K562 (cell line): ENCODE measurements at regions not wholly inside any gene's neighbourhood (a gene's known extent, or its start where the extent isn't known, plus 50 kb on each side); places are given as distances from the start of the nearest gene placed in this dataset.
A peak's percentile ranks its signal among the peaks of the same experiment; 100 is the strongest.

Source experiments
- C11orf30 ChIP-seq: fragments of 450-650 bp; IDR thresholded peaks from 2 replicates; pipeline ENCODE4 v1.6.1; 2016; ENCODE audit warnings: low read depth, mild to moderate bottlenecking
- CEBPG ChIP-seq, 3 experiments: fragments of 200-800 bp in 1 of 3; sonication (Bioruptor generic) in 1 of 3; sonication (generic) in 1 of 3; formaldehyde crosslinking in 1 of 3; IDR thresholded peaks in 2 of 3; conservative IDR thresholded peaks in 1 of 3; 2 replicates each; pipeline versions ENCODE4 v1.6.1 to v1.8.0; 2016 to 2022; ENCODE audit warnings: missing compliant biosample characterization in 2 of 3, missing genetic modification characterization in 2 of 3, mild to moderate bottlenecking in 1 of 3, missing genetic modification reagents in 1 of 3
- ELF1 ChIP-seq: fragments of 200-800 bp; sonication (Bioruptor generic); IDR thresholded peaks from 2 replicates; pipeline ENCODE4 v1.6.1; 2016; ENCODE audit warnings: missing genetic modification characterization, missing compliant biosample characterization
- HDAC1 ChIP-seq, 2 experiments: fragments of 450-650 bp; IDR thresholded peaks; 2 replicates each; pipeline ENCODE4 v1.6.1; 2016 to 2017; ENCODE audit warnings: inconsistent platforms in 1 of 2, mild to moderate bottlenecking in 1 of 2, moderate library complexity in 1 of 2
- JUND ChIP-seq, 2 experiments: IDR thresholded peaks; 2 replicates in 1 of 2; 3 replicates in 1 of 2; pipeline ENCODE4 v1.6.1; 2011; ENCODE audit warnings: borderline replicate concordance in 2 of 2, low read depth in 2 of 2, low read length in 2 of 2, improper control_type of control experiment in 1 of 2, missing biosample characterization in 1 of 2, missing genetic modification characterization in 1 of 2, missing genetic modification reagents in 1 of 2
- NR1H2 ChIP-seq: sonication (generic); formaldehyde crosslinking; IDR thresholded peaks from 2 replicates; pipeline ENCODE4 v1.4.0; 2020; ENCODE audit warnings: mild to moderate bottlenecking, missing genetic modification reagents
- SUPT5H ChIP-seq: fragments of 450-650 bp; IDR thresholded peaks from 2 replicates; pipeline ENCODE4 v1.6.1; 2016
- ZNF165 ChIP-seq: fragments of 250-450 bp; sonication (Bioruptor Pico); IDR thresholded peaks from 2 replicates; pipeline ENCODE4 v1.4.0; 2020; ENCODE audit warnings: borderline replicate concordance
- ZNF77 ChIP-seq: fragments of 250-450 bp; sonication (Bioruptor Pico); IDR thresholded peaks from 2 replicates; pipeline ENCODE4 v1.5.0; 2020
- TF ChIP-seq, protein P1 (sequence below): sonication (generic); formaldehyde crosslinking; IDR thresholded peaks from 2 replicates; pipeline ENCODE4 v1.8.1; 2023; ENCODE audit warnings: mild to moderate bottlenecking, missing genetic modification reagents
- TF ChIP-seq, protein P2 (sequence below), 2 experiments: fragments of 450-650 bp; IDR thresholded peaks; 2 replicates each; pipeline ENCODE4 v1.6.1; 2016; ENCODE audit warnings: mild to moderate bottlenecking in 2 of 2, borderline replicate concordance in 1 of 2, low read depth in 1 of 2, moderate library complexity in 1 of 2
- TF ChIP-seq, protein P3 (sequence below): fragments of 450-650 bp; IDR thresholded peaks from 2 replicates; pipeline ENCODE4 v1.6.1; 2018; ENCODE audit warnings: mild to moderate bottlenecking, low read depth; ENCODE audit not compliant: partially characterized antibody

DNA sequence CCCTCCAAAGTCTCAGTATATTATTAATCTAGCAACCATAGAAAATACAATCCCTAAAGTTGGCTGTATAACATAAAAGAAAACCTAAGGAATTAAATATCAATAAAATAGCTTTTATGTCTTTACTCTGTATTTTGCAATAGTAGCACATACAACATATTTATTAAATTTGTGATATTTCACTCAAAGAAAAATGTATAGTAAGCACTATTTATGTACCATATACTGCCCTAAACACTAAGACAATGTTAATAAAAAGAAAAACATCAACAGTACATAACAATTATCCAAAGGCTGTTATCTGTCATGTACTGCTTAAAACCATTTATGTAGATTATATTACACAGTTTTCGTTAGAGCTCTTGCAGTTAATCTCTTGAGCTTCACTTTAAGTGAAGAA is 834.5 kb upstream of the INTU start (continued):
- TF ChIP-seq, protein P1, sequence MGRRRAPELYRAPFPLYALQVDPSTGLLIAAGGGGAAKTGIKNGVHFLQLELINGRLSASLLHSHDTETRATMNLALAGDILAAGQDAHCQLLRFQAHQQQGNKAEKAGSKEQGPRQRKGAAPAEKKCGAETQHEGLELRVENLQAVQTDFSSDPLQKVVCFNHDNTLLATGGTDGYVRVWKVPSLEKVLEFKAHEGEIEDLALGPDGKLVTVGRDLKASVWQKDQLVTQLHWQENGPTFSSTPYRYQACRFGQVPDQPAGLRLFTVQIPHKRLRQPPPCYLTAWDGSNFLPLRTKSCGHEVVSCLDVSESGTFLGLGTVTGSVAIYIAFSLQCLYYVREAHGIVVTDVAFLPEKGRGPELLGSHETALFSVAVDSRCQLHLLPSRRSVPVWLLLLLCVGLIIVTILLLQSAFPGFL (CRISPR knock-in tag) = no peak
- TF ChIP-seq ELF1 = no peak
- TF ChIP-seq HDAC1 (IDR thresholded peaks at IDR 0.05) = no peak
- peak; percentile 71 for TF ChIP-seq C11orf30
- TF ChIP-seq, protein P2, sequence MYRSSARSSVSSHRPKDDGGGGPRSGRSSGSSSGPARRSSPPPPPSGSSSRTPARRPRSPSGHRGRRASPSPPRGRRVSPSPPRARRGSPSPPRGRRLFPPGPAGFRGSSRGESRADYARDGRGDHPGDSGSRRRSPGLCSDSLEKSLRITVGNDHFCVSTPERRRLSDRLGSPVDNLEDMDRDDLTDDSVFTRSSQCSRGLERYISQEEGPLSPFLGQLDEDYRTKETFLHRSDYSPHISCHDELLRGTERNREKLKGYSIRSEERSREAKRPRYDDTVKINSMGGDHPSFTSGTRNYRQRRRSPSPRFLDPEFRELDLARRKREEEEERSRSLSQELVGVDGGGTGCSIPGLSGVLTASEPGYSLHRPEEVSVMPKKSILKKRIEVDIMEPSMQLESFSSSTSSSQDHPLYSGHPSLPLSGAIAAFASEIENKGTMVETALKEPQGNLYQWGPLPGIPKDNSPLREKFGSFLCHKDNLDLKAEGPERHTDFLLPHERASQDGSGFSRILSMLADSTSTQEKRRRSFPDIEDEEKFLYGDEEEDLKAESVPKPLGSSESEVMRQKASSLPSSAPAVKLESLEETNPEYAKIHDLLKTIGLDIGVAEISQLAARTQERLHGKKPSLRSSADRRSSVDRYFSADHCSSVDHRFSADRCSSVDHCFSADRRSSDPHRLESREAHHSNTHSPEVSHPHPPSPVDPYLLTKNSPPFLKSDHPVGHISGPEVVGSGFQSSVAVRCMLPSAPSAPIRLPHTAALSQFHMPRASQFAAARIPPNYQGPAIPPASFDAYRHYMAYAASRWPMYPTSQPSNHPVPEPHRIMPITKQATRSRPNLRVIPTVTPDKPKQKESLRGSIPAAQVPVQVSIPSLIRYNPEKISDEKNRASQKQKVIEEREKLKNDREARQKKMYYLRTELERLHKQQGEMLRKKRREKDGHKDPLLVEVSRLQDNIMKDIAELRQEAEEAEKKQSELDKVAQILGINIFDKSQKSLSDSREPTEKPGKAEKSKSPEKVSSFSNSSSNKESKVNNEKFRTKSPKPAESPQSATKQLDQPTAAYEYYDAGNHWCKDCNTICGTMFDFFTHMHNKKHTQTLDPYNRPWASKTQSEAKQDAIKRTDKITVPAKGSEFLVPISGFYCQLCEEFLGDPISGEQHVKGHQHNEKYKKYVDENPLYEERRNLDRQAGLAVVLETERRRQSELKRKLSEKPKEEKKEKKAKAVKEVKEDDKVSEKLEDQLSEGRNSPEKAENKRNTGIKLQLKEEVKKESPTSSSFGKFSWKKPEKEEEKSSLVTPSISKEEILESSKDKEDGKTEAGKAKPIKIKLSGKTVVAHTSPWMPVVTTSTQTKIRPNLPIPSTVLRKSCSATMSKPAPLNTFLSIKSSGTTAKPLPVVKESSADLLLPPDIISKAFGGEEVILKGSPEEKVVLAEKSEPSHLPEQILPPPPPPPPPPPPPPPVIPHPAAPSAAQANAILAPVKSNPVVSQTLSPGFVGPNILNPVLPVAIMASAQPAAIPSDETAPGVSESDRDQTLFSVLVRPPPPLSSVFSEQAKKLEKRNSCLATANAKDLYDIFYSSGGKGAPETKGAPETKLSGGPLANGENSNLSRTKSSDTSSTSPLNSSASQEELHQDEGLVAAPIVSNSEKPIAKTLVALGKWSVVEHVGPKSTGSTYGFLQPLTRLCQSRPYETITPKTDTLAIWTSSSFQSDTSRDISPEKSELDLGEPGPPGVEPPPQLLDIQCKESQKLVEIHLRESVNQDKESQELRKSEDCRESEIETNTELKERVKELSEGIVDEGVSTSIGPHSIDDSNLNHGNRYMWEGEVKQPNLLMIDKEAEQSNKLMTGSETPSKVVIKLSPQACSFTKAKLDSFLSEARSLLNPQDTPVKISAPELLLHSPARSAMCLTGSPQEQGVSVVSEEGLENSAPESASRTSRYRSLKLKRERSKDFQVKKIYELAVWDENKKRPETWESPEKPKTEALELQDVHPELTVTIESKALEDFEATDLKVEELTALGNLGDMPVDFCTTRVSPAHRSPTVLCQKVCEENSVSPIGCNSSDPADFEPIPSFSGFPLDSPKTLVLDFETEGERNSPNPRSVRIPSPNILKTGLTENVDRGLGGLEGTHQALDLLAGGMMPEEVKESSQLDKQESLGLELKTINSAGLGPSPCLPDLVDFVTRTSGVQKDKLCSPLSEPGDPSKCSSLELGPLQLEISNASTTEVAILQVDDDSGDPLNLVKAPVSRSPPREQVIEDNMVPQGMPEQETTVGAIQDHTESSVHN (IDR thresholded peaks at IDR 0.05; ENCODE audit: borderline replicate concordance in 1 of 2, low read depth in 1 of 2) = no peak
- TF ChIP-seq ZNF77 (CRISPR knock-in tag) = no peak
- TF ChIP-seq SUPT5H = no peak
- TF ChIP-seq CEBPG (CRISPR knock-in tag; IDR thresholded peaks at IDR 0.05) = no peak
- no peak for TF ChIP-seq CEBPG (tag; conservative IDR thresholded peaks at IDR 0.05 in 1 of 2, IDR thresholded peaks at IDR 0.05 in 1 of 2)
- no peak for TF ChIP-seq JUND (IDR thresholded peaks at IDR 0.05; ENCODE audit: borderline replicate concordance, low read depth, low read length)
- no peak for TF ChIP-seq JUND (tag; IDR thresholded peaks at IDR 0.05; ENCODE audit: borderline replicate concordance, low read depth, low read length)
- TF ChIP-seq, protein P3, sequence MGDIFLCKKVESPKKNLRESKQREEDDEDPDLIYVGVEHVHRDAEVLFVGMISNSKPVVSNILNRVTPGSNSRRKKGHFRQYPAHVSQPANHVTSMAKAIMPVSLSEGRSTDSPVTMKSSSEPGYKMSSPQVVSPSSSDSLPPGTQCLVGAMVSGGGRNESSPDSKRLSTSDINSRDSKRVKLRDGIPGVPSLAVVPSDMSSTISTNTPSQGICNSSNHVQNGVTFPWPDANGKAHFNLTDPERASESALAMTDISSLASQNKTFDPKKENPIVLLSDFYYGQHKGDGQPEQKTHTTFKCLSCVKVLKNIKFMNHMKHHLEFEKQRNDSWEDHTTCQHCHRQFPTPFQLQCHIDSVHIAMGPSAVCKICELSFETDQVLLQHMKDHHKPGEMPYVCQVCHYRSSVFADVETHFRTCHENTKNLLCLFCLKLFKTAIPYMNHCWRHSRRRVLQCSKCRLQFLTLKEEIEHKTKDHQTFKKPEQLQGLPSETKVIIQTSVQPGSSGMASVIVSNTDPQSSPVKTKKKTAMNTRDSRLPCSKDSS = no peak
- TF ChIP-seq ZNF165 (CRISPR knock-in tag) = no peak
- no peak for TF ChIP-seq NR1H2 (CRISPR knock-in tag)
